Fibroblast of upper back skin (primary cell): ENCODE measurements at regions not wholly inside any gene's neighbourhood (a gene's known extent, or its start where the extent isn't known, plus 50 kb on each side); places are given as distances from the start of the nearest gene placed in this dataset.
"Not testable (repeated sequence)": the region's sequence is repeated elsewhere in the genome, so short reads cannot be mapped to it uniquely, and the experiment has no call there.

Source experiments
- DNase-seq: peaks from one replicate; pipeline ENCODE4 v3.0.0-alpha.2; 2013

DNA sequence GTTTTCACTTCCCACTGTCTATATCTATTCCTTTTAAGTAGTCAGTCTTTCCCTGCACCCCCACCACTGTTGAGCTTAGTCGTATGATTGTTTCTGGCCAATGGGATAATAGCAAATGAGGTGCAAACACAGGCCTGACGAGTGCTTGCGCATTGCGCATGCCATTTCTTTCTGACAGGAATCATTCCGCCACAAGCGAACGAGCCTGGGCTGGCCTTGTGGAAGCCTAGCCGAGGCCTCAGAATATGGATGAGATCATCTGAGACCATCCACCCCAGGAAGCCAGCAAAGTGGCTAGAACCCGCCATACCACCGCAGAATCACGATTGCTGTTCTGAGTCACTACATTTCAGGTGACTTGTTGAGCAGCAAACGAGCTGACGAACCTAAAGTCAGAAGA lies 52.2 kb upstream of the PRL start:
- no peak for DNase-seq

DNA sequence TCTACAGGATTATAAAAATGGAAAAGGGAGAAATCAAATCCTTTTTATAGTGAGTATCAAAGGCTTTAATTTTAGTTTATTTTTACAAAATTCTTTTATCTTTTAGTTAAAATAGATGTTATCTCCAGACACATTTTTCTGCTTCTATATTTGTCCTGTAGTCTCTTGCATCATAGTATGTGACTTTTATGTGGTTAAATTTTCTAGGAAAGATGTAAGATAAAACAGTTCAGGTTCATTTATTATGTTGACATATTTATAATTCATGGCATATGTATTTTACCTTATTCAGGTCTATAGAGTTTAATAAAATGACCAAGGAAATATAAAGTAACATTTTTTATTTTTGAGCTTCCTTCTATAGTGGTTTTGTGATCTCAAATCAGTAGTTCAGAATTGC lies 52.7 kb upstream of the PRL start:
- no peak for DNase-seq

DNA sequence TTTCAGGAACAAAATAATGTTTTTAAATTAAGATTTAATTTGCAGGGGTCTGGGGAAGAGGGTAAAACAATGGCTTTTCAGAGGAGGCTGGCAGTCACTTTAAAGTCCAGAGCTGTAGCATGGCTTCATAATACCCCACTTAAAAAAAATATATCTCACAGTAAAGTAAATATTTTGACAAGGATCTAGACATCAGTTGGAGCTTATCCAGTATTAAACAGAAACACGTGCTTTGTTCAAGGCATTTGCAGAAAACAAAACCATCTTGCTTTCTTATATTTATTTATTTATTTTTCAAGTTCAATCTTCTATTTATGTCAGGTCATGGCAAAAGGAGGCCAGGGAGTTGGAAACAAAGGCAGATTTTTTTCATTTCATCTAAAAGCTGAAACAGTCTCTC lies 53.3 kb upstream of the PRL start:
- DNase-seq = no peak

DNA sequence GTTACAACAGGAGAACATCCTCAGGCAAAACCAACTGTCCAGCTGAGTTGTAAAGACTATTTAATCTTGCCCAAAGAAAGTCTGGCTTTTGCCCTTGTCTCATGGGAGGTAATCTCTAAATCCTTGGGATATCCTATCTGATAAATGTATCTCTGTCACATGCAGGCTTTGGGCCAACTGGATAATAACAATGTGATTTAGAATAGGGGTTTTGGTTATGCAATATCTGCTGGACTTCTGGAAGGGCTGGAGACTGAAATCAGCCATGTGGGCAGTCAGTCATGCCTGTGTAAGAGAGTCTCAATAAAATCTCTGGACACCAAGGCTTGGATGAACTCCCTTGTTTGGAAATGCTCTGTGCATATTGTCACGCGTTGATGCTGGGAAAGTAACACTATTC lies 56.3 kb upstream of the PRL start:
- peak; percentile 6 for DNase-seq

DNA sequence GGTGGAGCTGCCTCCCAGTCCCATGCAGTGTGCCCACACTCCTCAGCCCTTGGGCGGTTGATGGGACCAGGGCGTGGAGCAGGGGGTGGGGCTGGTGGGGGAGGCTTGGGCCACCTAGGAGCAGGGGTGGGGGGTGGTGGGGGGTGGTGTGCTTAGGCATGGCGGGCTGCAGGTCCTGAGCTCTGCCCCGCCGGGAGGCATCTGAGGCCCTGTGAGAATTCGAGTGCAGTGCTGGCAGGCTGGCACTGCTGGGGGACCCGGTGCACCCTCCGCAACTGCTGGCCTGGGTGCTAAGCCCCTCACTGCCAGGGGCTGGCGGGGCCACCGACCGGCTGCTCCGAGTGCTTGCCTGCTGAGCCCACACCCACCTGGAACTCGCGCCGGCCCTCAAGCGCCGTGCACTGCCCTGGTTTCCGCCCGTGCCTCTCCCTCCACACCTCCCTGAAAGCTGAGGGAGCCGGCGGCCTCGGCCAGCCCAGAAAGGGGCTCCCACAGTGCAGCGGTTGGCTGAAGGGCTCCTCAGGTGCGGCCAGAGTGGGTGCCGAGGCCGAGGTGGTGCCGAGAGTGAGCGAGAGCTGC lies 59.6 kb upstream of the PRL start:
- no peak for DNase-seq

- no peak for DNase-seq
Measured at GRCh38 chr6:22357724-22358189, 60.9 kb upstream of the PRL start.

DNA sequence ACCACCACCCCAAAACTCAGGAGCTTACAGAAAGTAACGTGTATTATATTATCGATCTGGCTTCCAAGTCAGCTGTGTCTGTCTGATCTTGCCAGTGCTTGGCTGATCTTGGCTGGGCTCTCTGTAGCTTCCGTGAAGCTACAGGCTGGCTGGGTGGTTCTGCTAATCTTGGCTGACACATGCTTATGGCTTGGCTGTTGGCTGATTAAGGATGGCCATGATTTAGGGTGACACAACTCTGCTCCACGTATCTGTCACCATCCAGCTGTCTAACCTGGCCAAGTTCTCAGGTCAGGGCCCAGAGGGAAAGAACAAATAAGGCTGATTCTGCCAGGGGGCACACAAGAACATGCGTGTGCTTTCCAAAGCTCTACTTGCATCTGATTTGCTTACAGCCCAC lies 64.7 kb upstream of the PRL start:
- no peak for DNase-seq

DNA sequence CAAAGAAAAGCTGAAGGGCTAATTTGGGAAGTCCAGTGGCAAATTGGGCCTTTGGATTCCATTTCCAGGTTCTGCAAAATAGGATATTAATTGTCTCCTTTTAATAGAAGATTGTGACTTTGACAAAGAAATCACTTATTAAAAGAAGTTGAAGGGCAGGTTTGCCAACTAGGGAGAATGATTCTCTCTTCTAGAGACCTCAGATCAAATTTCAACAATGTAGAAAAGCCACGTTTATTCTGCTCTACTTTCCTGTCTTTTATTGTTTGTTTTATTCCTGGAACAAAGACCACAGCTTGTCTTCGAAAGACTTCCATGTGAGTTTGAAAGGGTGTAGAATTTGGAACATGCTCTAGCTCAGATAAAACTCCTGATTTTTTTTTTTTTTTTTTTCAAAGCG lies 65.5 kb upstream of the PRL start:
- DNase-seq = peak; percentile 12

DNA sequence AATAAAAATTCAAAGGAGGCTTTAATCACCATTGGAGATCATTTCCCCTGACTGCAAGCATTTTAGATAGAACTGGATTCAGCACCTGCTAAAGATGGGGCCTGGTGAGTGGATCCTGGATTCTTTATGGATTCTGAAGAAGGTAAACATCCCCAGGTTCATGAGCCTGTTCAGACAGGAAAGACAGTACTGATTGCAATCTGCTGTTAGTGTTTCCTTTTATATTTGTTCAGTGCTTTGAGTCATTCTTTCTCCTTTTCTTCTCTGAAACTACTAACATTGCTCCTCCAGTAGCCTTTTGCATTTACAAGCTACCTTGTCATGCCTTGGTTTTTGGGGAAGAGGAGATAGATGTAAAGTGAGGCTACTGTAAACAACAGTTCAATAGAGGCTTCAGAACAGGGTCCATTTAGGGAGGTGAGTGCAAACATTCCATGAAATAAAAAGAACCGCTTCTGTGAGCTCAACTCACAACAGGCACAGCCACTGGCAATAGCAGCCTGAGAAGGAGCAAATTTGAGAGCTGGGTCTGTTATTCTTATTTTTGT lies 66.4 kb upstream of the PRL start:
- DNase-seq = no peak

- DNase-seq = peak; percentile 29
Measured at GRCh38 chr6:22363714-22364239, 66.9 kb upstream of the PRL start.

- peak; percentile 79 for DNase-seq
Measured at GRCh38 chr6:22364306-22364705, 67.5 kb upstream of the PRL start.

DNA sequence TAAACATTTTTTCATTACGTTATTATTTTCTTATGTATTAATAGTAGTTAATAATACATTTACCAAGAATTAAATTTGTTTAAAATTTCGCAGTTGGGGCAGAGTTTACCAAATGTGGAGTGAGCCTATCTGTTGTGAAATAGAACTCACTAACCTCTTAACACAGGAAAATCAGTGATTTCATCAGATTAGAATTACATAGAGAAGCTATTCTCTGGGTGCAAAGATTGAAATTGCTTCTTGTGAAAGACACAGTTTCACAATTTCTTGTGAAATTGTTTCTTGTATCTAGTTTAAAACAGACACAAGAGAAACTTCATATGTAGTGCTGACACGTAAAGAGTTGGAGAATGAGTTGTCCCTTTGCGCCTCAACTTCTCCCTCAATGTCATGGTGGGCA lies 69.4 kb upstream of the PRL start:
- DNase-seq = peak; percentile 48

DNA sequence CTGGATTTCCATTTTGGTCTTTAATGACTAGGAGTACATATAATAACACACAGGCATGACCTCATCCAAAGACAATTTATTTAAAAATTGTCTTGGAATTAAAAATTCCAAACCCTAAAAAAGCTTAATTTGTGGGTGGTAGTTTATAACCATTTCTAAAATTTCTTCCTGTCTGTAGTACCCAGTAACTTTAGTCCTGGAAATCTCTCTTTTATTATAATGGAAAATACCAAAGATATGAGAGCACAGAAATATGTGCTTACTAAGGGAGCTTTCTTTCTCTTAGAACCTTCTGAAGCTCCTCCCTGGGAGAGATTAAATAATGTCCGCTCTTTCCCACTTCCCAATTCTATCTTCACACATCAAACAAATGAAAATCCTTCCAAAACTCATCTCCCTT lies 70.5 kb upstream of the PRL start:
- peak; percentile 58 for DNase-seq

DNA sequence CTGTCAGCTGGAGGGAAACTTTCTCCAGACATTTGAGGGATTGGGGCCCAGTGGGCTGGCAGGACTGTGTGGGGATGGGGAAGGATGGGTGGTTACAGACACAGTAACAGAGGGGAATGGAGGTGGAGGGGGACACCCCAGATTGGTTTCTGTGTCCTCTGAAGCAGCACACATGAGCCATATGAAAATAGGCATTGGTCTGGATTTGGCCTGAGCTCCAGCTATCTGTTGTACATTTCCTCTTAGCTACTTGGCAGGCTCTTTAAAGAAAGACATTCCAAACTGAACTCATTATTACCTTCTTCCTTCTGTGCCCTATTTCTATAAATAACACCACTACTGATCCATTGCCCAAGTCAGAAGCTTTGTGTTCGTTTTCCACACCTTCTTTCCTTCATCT lies 72.0 kb upstream of the PRL start:
- peak; percentile 37 for DNase-seq

- no peak for DNase-seq
Measured at GRCh38 chr6:22372922-22373321, 76.1 kb upstream of the PRL start.

GRCh38 chr6:22374950-22375349 lies 78.1 kb upstream of the PRL start:
- not testable (repeated sequence) for DNase-seq

GRCh38 chr6:22376293-22376692 lies 79.5 kb upstream of the PRL start:
- DNase-seq = not testable (repeated sequence)

DNA sequence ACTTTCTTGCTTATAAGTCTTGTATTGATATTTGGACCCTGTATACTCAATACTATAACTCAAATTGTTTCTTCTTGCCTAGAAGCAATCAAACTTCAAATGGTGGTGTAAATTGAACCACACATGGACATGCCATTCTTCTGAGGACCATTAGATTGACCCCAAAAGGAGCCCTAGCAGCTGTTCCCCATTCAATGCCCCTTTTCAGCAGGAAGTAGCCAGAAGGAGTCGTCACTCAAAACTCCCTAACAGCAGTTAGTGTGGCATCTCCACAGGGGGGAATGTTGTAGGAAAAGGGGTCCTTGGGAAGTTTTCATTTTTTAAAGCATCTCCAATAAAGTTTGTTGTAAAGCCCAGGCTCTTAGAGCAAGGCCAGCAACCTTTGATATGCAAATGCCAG lies 81.7 kb upstream of the PRL start:
- not testable (repeated sequence) for DNase-seq

DNA sequence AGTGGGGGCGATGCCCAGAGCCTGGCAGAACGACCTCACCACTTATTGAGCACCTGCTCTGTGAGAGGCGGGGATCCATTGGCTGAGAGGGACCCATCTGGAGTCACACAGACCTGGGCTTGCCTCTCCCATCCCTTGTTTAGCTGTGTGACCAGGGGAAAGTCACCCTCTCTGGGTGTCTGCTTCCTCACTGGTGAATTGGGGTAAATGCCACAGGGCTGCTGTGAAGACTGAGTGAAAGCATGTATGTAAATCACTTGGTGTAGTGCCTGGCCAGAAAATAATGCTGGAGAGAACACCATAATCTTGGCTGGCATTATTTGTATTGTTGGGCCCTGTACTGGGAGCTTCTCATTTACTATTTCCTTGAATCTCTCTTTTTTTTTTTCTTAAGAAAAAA lies 83.4 kb upstream of the PRL start:
- no peak for DNase-seq

GRCh38 chr6:22381845-22382544 lies 85.2 kb upstream of the PRL start:
- DNase-seq = no peak

GRCh38 chr6:22383016-22383415 lies 86.2 kb upstream of the PRL start:
- DNase-seq = no peak

DNA sequence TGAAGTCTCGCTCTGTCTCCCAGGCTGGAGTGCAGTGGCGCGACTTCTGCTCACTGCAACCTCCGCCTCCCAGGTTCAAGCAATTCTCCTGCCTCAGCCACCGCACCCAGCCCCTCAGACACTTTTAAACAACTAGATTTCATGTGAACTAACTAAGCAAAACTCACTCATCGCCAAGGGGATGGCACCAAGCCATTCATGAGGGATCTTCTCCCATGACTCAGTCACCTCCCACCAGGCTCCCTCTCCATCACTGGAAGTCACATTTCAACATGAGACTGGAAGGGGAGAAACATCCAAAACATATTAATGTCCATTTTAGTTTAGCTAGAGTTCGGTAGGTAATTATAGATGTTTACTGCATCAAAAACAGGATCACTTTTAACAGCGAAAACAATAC lies 95.9 kb upstream of the PRL start:
- DNase-seq = peak; percentile 69

GRCh38 chr6:22394691-22395090 lies 97.9 kb upstream of the PRL start:
- no peak for DNase-seq

GRCh38 chr6:22399693-22400092 lies 102.9 kb upstream of the PRL start:
- peak; percentile 27 for DNase-seq
